Gastroesophageal sphincter (tissue), 4 donors: ENCODE measurements at regions not wholly inside any gene's neighbourhood (a gene's known extent, or its start where the extent isn't known, plus 50 kb on each side); places are given as distances from the start of the nearest gene placed in this dataset.

Experiments used
- ATAC-seq: fragments of 150-250 bp; one replicate; pipeline ENCODE4 v1.9.1; 2016; ENCODE audit warnings: mild to moderate bottlenecking, moderate library complexity
- H3K27ac ChIP-seq, 4 donors: fragments of 200-600 bp; sonication (generic) in 3 of 4; 1 replicate in 3 of 4; 2 replicates in 1 of 4; pipeline ENCODE4 v1.5.1; 2016 to 2019
- H3K27me3 ChIP-seq: fragments of 200-600 bp; sonication (generic); one replicate; pipeline ENCODE4 v1.5.1; 2019
- H3K36me3 ChIP-seq, 2 donors: fragments of 200-600 bp; sonication (generic); one replicate each; pipeline ENCODE4 v1.5.1; 2019; ENCODE audit warnings: control low read depth in 1 of 2
- H3K4me1 ChIP-seq, 3 donors: fragments of 200-600 bp; sonication (generic); 1 replicate in 2 of 3; 2 replicates in 1 of 3; pipeline ENCODE4 v1.5.1; 2016 to 2019; ENCODE audit warnings: control low read depth in 2 of 3
- H3K4me3 ChIP-seq, 2 donors: fragments of 200-600 bp; sonication (generic); one replicate each; pipeline ENCODE4 v1.5.1; 2019; ENCODE audit warnings: mild to moderate bottlenecking in 1 of 2, moderate library complexity in 1 of 2
- H3K9me3 ChIP-seq, 3 donors: fragments of 200-600 bp; sonication (generic); one replicate each; pipeline ENCODE4 v1.5.1; 2017 to 2019; ENCODE audit warnings: control low read depth in 2 of 3
- CTCF ChIP-seq, 4 experiments: fragments of 200-600 bp in 2 of 4; fragments of 450-650 bp in 2 of 4; sonication (generic) in 1 of 4; IDR thresholded peaks; one replicate each; pipeline ENCODE4 v1.5.1; 2017 to 2019; ENCODE audit warnings: antibody characterized with exemption in 4 of 4, mild to moderate bottlenecking in 2 of 4, moderate library complexity in 2 of 4
- EP300 ChIP-seq: sonication (generic); formaldehyde crosslinking; IDR thresholded peaks from one replicate; pipeline ENCODE4 v1.6.1; 2017; ENCODE audit warnings: antibody characterized with exemption, mild to moderate bottlenecking
- POLR2A ChIP-seq, 2 donors: fragments of 450-650 bp; IDR thresholded peaks; one replicate each; pipeline ENCODE4 v1.6.1; 2017; ENCODE audit warnings: antibody characterized with exemption in 2 of 2, mild to moderate bottlenecking in 2 of 2, moderate library complexity in 1 of 2
- POLR2AphosphoS5 ChIP-seq: sonication (generic); formaldehyde crosslinking; IDR thresholded peaks from one replicate; pipeline ENCODE4 v1.6.1; 2017; ENCODE audit warnings: antibody characterized with exemption
- WGBS, 2 donors: methylation state at CpG; one replicate each; pipeline ENCODE4 v1.1.5; 2018; ENCODE audit warnings: low coverage in 1 of 2; 5-methylcytosine and 5-hydroxymethylcytosine counted together

GRCh38 chr5:114007678-114008077 lies 354.2 kb upstream of the KCNN2 start:
- no peak for TF ChIP-seq EP300
- no peak for TF ChIP-seq POLR2AphosphoS5
- no peak for TF ChIP-seq CTCF (IDR thresholded peaks at IDR 0.05)
- TF ChIP-seq POLR2A (IDR thresholded peaks at IDR 0.05) = no peak
- Histone ChIP-seq H3K27ac (no peak overlapping the region), H3K9me3 (no peaks in the 10 kb centered on the region), H3K4me1 (no peaks in the 10 kb centered on the region), H3K27me3 (no peaks in the 10 kb centered on the region), H3K36me3 (no peaks in the 10 kb centered on the region), H3K4me3 (no peak overlapping the region)
- ATAC-seq = no peak
- 69 to 88% methylated on average over 5 of the region's 5 CpGs for WGBS, 2 donors

- H3K9me3 ChIP-seq = no peaks in the 10 kb centered on the region
- WGBS, 2 donors = 80% methylated on average over 1 of the region's 2 CpGs; no CpG with 5 or more reads in 1 of the 2 donors
- H3K4me3 ChIP-seq = no peak overlapping the region
- no peaks in the 10 kb centered on the region for H3K27me3 ChIP-seq
- no peak for ATAC-seq
- H3K27ac ChIP-seq = no peak overlapping the region
- no peak for TF ChIP-seq POLR2A (IDR thresholded peaks at IDR 0.05)
- no peak for TF ChIP-seq CTCF (IDR thresholded peaks at IDR 0.05)
- no peak for TF ChIP-seq POLR2AphosphoS5
- TF ChIP-seq EP300 = no peak
- H3K4me1 ChIP-seq = no peaks in the 10 kb centered on the region
- H3K36me3 ChIP-seq = no peaks in the 10 kb centered on the region
These were observed 351.5 kb upstream of the KCNN2 start for GRCh38 chr5:114010362-114010761.

- no peak for ATAC-seq
- H3K9me3 ChIP-seq = no peaks in the 10 kb centered on the region
- H3K27ac ChIP-seq = no peak overlapping the region
- no peaks in the 10 kb centered on the region for H3K4me1 ChIP-seq
- H3K27me3 ChIP-seq = peaks cover 13% of the 10 kb centered on the region
- no peak for TF ChIP-seq POLR2A (IDR thresholded peaks at IDR 0.05)
- peak in 2 of 4 experiments; percentile 16 to 47 for TF ChIP-seq CTCF (IDR thresholded peaks at IDR 0.05)
- H3K36me3 ChIP-seq = no peaks in the 10 kb centered on the region
- WGBS, 2 donors = 65 to 71% methylated on average over 4 of the region's 4 CpGs
- H3K4me3 ChIP-seq = no peak overlapping the region
These were observed 343.7 kb upstream of the KCNN2 start for GRCh38 chr5:114018186-114018585.

GRCh38 chr5:114038756-114039155 lies 323.1 kb upstream of the KCNN2 start:
- ATAC-seq = no peak
- WGBS, 2 donors = no CpG with 5 or more reads among the region's 2 CpGs
- Histone ChIP-seq H3K36me3 (no peaks in the 10 kb centered on the region), H3K27me3 (no peaks in the 10 kb centered on the region), H3K4me1 (no peaks in the 10 kb centered on the region), H3K4me3 (no peak overlapping the region), H3K9me3 (peaks cover 0 to 12% (median 0%) of the 10 kb centered on the region in 3 donors), H3K27ac (no peak overlapping the region)
- no peak for TF ChIP-seq POLR2A (IDR thresholded peaks at IDR 0.05)

GRCh38 chr5:114050087-114050486 lies 311.8 kb upstream of the KCNN2 start:
- Histone ChIP-seq H3K27ac (no peak overlapping the region), H3K4me1 (peaks cover 5 to 19% (median 8%) of the 10 kb centered on the region in 3 donors), H3K9me3 (no peaks in the 10 kb centered on the region), H3K4me3 (no peak overlapping the region), H3K36me3 (no peaks in the 10 kb centered on the region), H3K27me3 (peaks cover 10% of the 10 kb centered on the region)
- WGBS, 2 donors = 83 to 94% methylated on average over 2 of the region's 2 CpGs
- no peak for ATAC-seq
- no peak for TF ChIP-seq EP300
- no peak for TF ChIP-seq POLR2AphosphoS5
- no peak for TF ChIP-seq CTCF (IDR thresholded peaks at IDR 0.05)
- TF ChIP-seq POLR2A (IDR thresholded peaks at IDR 0.05) = no peak
